Right lobe of liver (tissue), 4 donors: ENCODE measurements at regions not wholly inside any gene's neighbourhood (a gene's known extent, or its start where the extent isn't known, plus 50 kb on each side); places are given as distances from the start of the nearest gene placed in this dataset.

Experiments used
- POLR2A ChIP-seq: fragments of 450-650 bp; IDR thresholded peaks from one replicate; pipeline ENCODE4 v1.6.1; 2017; ENCODE audit warnings: antibody characterized with exemption, mild to moderate bottlenecking
- TF ChIP-seq, protein P1 (sequence below), 4 donors: fragments of 200-600 bp in 3 of 4; fragments of 450-650 bp in 1 of 4; IDR thresholded peaks; one replicate each; pipeline versions ENCODE4 v1.5.1 to v1.8.0; 2016 to 2022; ENCODE audit warnings: antibody characterized with exemption in 4 of 4, mild to moderate bottlenecking in 2 of 4
- donor health status: DM: no; HTN: no; CAD: no.
- donor health status: DM: no; HTN: no; CAD: no.
- donor health status: DM: no; HTN: yes; CAD: no.

GRCh38 chr12:17971850-17972249, 118.1 kb downstream of the RERGL start:
- TF ChIP-seq, protein P1, sequence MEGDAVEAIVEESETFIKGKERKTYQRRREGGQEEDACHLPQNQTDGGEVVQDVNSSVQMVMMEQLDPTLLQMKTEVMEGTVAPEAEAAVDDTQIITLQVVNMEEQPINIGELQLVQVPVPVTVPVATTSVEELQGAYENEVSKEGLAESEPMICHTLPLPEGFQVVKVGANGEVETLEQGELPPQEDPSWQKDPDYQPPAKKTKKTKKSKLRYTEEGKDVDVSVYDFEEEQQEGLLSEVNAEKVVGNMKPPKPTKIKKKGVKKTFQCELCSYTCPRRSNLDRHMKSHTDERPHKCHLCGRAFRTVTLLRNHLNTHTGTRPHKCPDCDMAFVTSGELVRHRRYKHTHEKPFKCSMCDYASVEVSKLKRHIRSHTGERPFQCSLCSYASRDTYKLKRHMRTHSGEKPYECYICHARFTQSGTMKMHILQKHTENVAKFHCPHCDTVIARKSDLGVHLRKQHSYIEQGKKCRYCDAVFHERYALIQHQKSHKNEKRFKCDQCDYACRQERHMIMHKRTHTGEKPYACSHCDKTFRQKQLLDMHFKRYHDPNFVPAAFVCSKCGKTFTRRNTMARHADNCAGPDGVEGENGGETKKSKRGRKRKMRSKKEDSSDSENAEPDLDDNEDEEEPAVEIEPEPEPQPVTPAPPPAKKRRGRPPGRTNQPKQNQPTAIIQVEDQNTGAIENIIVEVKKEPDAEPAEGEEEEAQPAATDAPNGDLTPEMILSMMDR (IDR thresholded peaks at IDR 0.05): no peak
- no peak for TF ChIP-seq POLR2A
